Transverse colon (tissue), 4 donors: ENCODE measurements at regions not wholly inside any gene's neighbourhood (a gene's known extent, or its start where the extent isn't known, plus 50 kb on each side); places are given as distances from the start of the nearest gene placed in this dataset.

Source experiments
- DNase-seq: peaks from one replicate; pipeline ENCODE4 v3.0.0-alpha.2; 2019
- H3K27ac ChIP-seq, 4 donors: fragments of 200-600 bp; sonication (generic); 2 replicates each; pipeline ENCODE4 v1.5.1; 2016 to 2018; ENCODE audit warnings: inconsistent platforms in 4 of 4
- H3K27me3 ChIP-seq: fragments of 200-600 bp; sonication (generic); 2 replicates; pipeline ENCODE4 v1.5.1; 2017; ENCODE audit warnings: inconsistent platforms
- H3K36me3 ChIP-seq, 4 donors: fragments of 200-600 bp; sonication (generic); 2 replicates each; pipeline ENCODE4 v1.5.1; 2017 to 2019; ENCODE audit warnings: inconsistent platforms in 4 of 4
- H3K4me1 ChIP-seq, 4 donors: fragments of 200-600 bp; sonication (generic); 2 replicates each; pipeline ENCODE4 v1.5.1; 2017 to 2020; ENCODE audit warnings: inconsistent platforms in 4 of 4
- H3K4me3 ChIP-seq, 4 donors: fragments of 200-600 bp; sonication (generic); 1 replicate in 1 of 4; 2 replicates in 3 of 4; pipeline versions ENCODE4 v1.5.1 to v1.6.1; 2017 to 2019; ENCODE audit warnings: inconsistent platforms in 4 of 4
- H3K9me3 ChIP-seq, 2 donors: fragments of 200-600 bp; sonication (generic); 2 replicates each; pipeline ENCODE4 v1.5.1; 2017 to 2019; ENCODE audit warnings: inconsistent platforms in 2 of 2
- CTCF ChIP-seq, 5 experiments: fragments of 200-600 bp in 3 of 5; fragments of 450-650 bp in 2 of 5; sonication (generic) in 3 of 5; IDR thresholded peaks; 1 replicate in 2 of 5; 2 replicates in 3 of 5; pipeline ENCODE4 v1.5.1; 2016 to 2017; ENCODE audit warnings: antibody characterized with exemption in 5 of 5, inconsistent platforms in 3 of 5, mild to moderate bottlenecking in 2 of 5, moderate library complexity in 1 of 5
- EP300 ChIP-seq: sonication (generic); formaldehyde crosslinking; IDR thresholded peaks from one replicate; pipeline ENCODE4 v1.6.1; 2017; ENCODE audit warnings: antibody characterized with exemption, low read depth
- POLR2A ChIP-seq: fragments of 450-650 bp; IDR thresholded peaks from one replicate; pipeline ENCODE4 v1.6.1; 2016; ENCODE audit warnings: antibody characterized with exemption, mild to moderate bottlenecking, moderate library complexity
- POLR2AphosphoS5 ChIP-seq, 3 donors: sonication (generic); formaldehyde crosslinking; IDR thresholded peaks; one replicate each; pipeline ENCODE4 v1.6.1; 2016; ENCODE audit warnings: antibody characterized with exemption in 3 of 3
- WGBS, 2 donors: methylation state at CpG; one replicate each; pipeline ENCODE4 v1.1.5; 2018; ENCODE audit warnings: low coverage in 1 of 2; 5-methylcytosine and 5-hydroxymethylcytosine counted together
- in situ Hi-C, 4 donors: fragments of 200-750 bp; cut with MboI; loops; one replicate each; pipeline versions ENCODE4 v1.15.0 to v1.15.1; 2017; ENCODE audit warnings: low sequenced_read_pairs in 3 of 4, low pct_ligation_motif_present in 1 of 4, low pct_unique_long_range_greater_than_20kb in 1 of 4
- intact Hi-C: fragments of 100-400 bp; cut with DNase I; formaldehyde crosslinking; loops from one replicate; pipeline ENCODE4 v1.15.1; 2023; ENCODE audit warnings: low total_unique reads

- H3K4me1 ChIP-seq, result no peaks in the 10 kb centered on the region
- TF ChIP-seq POLR2A, result no peak
- TF ChIP-seq EP300, result no peak
- TF ChIP-seq POLR2AphosphoS5 (IDR thresholded peaks at IDR 0.05), result no peak
- TF ChIP-seq CTCF (IDR thresholded peaks at IDR 0.05), result no peak
- in situ Hi-C loops (no loop called here), intact Hi-C loops (loop anchor here (5.0 kb wide), 1 partner anchor 893 kb away; no protein-coding TSS in a partner anchor)
- no peaks in the 10 kb centered on the region for H3K27me3 ChIP-seq
- no peaks in the 10 kb centered on the region for H3K36me3 ChIP-seq
- no peak overlapping the region for H3K27ac ChIP-seq
- 79% methylated on average over 15 of the region's 15 CpGs; no CpG with 5 or more reads in 1 of the 2 donors for WGBS, 2 donors
- no peak overlapping the region for H3K4me3 ChIP-seq
- no peak for DNase-seq
- no peaks in the 10 kb centered on the region for H3K9me3 ChIP-seq
Observed at GRCh38 chr3:13260259-13261103, 159.6 kb downstream of the NUP210 start.

- H3K36me3 ChIP-seq, result no peaks in the 10 kb centered on the region
- TF ChIP-seq POLR2AphosphoS5 (IDR thresholded peaks at IDR 0.05) (no peak), CTCF (IDR thresholded peaks at IDR 0.05) (no peak), EP300 (no peak), POLR2A (no peak)
- no peaks in the 10 kb centered on the region for H3K27me3 ChIP-seq
- no peak overlapping the region for H3K4me3 ChIP-seq
- no peaks in the 10 kb centered on the region for H3K9me3 ChIP-seq
- no peaks in the 10 kb centered on the region for H3K4me1 ChIP-seq
- 40 to 62% methylated on average over 3 to 5 of the region's 5 CpGs for WGBS, 2 donors
- in situ Hi-C loops, result no loop called here
- H3K27ac ChIP-seq, result no peak overlapping the region
- intact Hi-C loops, result loop anchor here (5.0 kb wide), 1 partner anchor 893 kb away; no protein-coding TSS in a partner anchor
- DNase-seq, result no peak
Observed at GRCh38 chr3:13259831-13260230, 160.3 kb downstream of the NUP210 start.

GRCh38 chr3:13258986-13259514, 161.1 kb downstream of the NUP210 start:
- no peak for DNase-seq
- Histone ChIP-seq H3K4me3 (no peak overlapping the region), H3K27ac (no peak overlapping the region), H3K27me3 (no peaks in the 10 kb centered on the region), H3K4me1 (no peaks in the 10 kb centered on the region), H3K9me3 (no peaks in the 10 kb centered on the region), H3K36me3 (no peaks in the 10 kb centered on the region)
- WGBS, 2 donors, result 87% methylated on average over 9 of the region's 9 CpGs; no CpG with 5 or more reads in 1 of the 2 donors
- TF ChIP-seq POLR2AphosphoS5 (IDR thresholded peaks at IDR 0.05) (no peak), EP300 (no peak), CTCF (IDR thresholded peaks at IDR 0.05) (no peak), POLR2A (no peak)
- in situ Hi-C loops (no loop called here), intact Hi-C loops (no loop called here)

- intact Hi-C loops, result no loop called here
- no peaks in the 10 kb centered on the region for H3K4me1 ChIP-seq
- TF ChIP-seq EP300, result no peak
- no peak for TF ChIP-seq CTCF (IDR thresholded peaks at IDR 0.05)
- TF ChIP-seq POLR2AphosphoS5 (IDR thresholded peaks at IDR 0.05), result no peak
- TF ChIP-seq POLR2A, result no peak
- no peaks in the 10 kb centered on the region for H3K36me3 ChIP-seq
- no peaks in the 10 kb centered on the region for H3K9me3 ChIP-seq
- DNase-seq, result no peak
- no peaks in the 10 kb centered on the region for H3K27me3 ChIP-seq
- 85 to 100% methylated on average over 2 to 4 of the region's 4 CpGs for WGBS, 2 donors
- H3K4me3 ChIP-seq, result no peak overlapping the region
- in situ Hi-C loops, result no loop called here
- H3K27ac ChIP-seq, result no peak overlapping the region
Observed at GRCh38 chr3:13258280-13258679, 161.8 kb downstream of the NUP210 start.
